ENCODE measurements at regions not wholly inside any gene's neighbourhood (a gene's known extent, or its start where the extent isn't known, plus 50 kb on each side); places are given as distances from the start of the nearest gene placed in this dataset.

DNA sequence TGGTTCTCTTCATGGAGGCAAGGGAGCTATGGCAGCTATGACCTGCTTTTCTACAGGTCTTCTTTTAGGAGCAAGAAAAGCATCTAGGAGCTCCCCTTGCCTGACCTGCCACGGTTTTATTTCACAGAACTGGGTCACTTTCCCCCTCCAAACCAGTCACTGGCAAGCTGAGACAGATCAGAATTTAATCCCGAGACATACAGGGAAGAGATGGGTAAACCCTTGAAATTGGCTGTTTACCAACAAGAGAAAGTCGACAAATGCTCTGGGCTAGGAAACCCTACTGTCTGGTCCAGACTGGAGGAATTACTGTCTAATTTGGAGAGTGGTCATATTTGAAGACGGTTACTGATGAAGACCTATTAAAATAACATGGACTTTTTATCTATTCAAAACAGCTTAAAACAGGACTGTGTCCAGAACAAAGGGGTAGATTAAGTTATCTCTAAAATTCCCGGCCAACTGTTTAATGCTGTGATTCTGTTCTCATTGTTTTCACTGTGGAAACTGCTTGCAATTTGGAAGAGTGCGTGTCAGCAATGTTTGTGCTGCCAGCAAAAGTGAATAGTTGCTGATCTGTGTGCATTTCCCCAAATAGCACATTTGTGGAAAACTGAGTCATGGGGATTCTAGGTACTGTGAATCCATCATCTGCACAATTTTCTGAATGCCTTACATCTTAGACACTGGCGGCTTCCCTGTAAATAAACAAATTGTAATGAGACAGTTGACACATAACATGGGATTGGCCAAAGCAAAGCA is 73.4 kb upstream of the EEA1 start:
- Histone ChIP-seq H3K27ac (peak overlapping the region; percentile 39 to 49), H3K27me3 (no peaks in the 10 kb centered on the region), H3K36me3 (no peaks in the 10 kb centered on the region), H3K4me1 (no peaks in the 10 kb centered on the region), H3K9me3 (no peaks in the 10 kb centered on the region), H3K4me3 (no peak overlapping the region)
- peak in 2 of 4 donors; percentile 56 to 66 for DNase-seq
- ATAC-seq: peak; percentile 81
- intact Hi-C loops (cut with DNase I): no loop called here
- TF ChIP-seq CTCF (IDR thresholded peaks at IDR 0.05): no peak

GRCh38 chr12:93003531-93004239 is 74.6 kb upstream of the EEA1 start:
- intact Hi-C loops (cut with DNase I): no loop called here
- no peak for DNase-seq
- H3K4me3 ChIP-seq: no peak overlapping the region

DNA sequence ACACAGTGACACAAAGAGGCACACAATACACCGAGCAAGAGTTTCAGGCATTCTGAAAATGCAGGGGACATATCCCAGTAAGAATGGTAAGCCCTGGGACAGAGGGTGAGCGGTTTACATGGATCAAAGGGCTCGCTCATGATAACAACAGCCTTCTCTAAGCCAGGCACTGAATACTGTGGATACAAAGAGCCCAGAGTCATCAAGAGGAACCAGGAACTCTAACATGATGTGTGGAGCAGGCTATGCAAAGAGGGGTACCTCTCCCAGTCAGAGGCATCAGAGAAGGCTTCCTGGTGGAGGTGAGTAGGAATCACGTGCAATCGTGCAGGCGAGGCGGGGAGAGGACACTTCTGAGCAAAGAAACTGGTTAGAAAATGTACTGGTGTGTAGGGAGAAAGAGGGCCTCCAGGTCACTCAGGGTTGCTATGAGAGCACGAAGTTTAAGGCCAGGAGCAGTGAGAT is 76.9 kb upstream of the EEA1 start:
- Histone ChIP-seq H3K27ac (no peak overlapping the region), H3K4me1 (no peaks in the 10 kb centered on the region), H3K4me3 (no peak overlapping the region), H3K27me3 (no peaks in the 10 kb centered on the region), H3K36me3 (no peaks in the 10 kb centered on the region), H3K9me3 (no peaks in the 10 kb centered on the region)
- no peak for TF ChIP-seq CTCF (IDR thresholded peaks at IDR 0.05)
- intact Hi-C loops (cut with DNase I): no loop called here
- ATAC-seq (no peak), DNase-seq (no peak)

More at GRCh38 chr12:93003531-93004239, 74.6 kb upstream of the EEA1 start:
- H3K27me3 ChIP-seq: no peaks in the 10 kb centered on the region
- no peaks in the 10 kb centered on the region for H3K36me3 ChIP-seq
- no peak for ATAC-seq
- no peak for TF ChIP-seq CTCF (IDR thresholded peaks at IDR 0.05)
- H3K9me3 ChIP-seq: no peaks in the 10 kb centered on the region
- H3K4me1 ChIP-seq: no peaks in the 10 kb centered on the region
- H3K27ac ChIP-seq: no peak overlapping the region

- intact Hi-C loops (cut with DNase I): no loop called here
- DNase-seq (no peak), ATAC-seq (no peak)
- no peaks in the 10 kb centered on the region for H3K9me3 ChIP-seq
- H3K4me1 ChIP-seq: no peaks in the 10 kb centered on the region
- no peaks in the 10 kb centered on the region for H3K27me3 ChIP-seq
- H3K27ac ChIP-seq: no peak overlapping the region
- H3K4me3 ChIP-seq: no peak overlapping the region
- H3K36me3 ChIP-seq: no peaks in the 10 kb centered on the region
- TF ChIP-seq CTCF (IDR thresholded peaks at IDR 0.05): no peak
Measured at GRCh38 chr12:93006471-93007208, 77.5 kb upstream of the EEA1 start.

- Histone ChIP-seq H3K4me1 (no peaks in the 10 kb centered on the region), H3K27ac (no peak overlapping the region), H3K9me3 (no peaks in the 10 kb centered on the region), H3K27me3 (no peaks in the 10 kb centered on the region), H3K36me3 (no peaks in the 10 kb centered on the region), H3K4me3 (no peak overlapping the region)
- no peak for DNase-seq
- no peak for TF ChIP-seq CTCF (IDR thresholded peaks at IDR 0.05)
- no peak for ATAC-seq
- intact Hi-C loops (cut with DNase I): no loop called here
Measured at GRCh38 chr12:93007544-93007943, 78.4 kb upstream of the EEA1 start.

Data from left lung (tissue), 4 donors.